ENCODE measurements at regions not wholly inside any gene's neighbourhood (a gene's known extent, or its start where the extent isn't known, plus 50 kb on each side); places are given as distances from the start of the nearest gene placed in this dataset.
"Not testable (repeated sequence)": the region's sequence is repeated elsewhere in the genome, so short reads cannot be mapped to it uniquely, and the experiment has no call there.

DNA sequence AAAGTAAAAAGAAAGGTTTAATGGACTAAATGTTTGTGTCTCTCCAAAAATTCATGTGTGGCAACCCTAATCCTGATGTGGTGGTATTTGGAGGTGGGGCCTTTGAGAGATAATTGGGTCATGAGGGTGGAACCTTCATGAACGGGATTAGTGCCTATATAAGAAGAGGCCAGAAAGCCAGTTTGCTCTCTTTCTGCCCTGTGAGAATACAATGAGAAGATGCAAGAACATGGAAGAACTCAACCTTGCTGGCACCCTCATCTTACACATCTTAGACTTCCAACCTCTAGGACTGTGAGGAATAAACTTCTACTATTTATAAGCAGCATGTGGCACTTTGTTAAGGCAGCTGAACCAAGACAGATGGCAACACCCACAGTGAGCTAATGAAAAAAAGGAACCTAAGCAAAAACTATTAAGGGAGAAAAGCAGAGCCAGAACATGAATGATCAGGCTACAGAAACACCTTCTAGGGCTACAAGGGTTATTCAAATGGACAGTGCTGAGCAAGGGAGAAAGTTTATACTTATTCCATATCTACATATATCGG, 159.5 kb downstream of the PLK2 start:
- no peak for DNase-seq (ENCODE audit: low spot score)

DNA sequence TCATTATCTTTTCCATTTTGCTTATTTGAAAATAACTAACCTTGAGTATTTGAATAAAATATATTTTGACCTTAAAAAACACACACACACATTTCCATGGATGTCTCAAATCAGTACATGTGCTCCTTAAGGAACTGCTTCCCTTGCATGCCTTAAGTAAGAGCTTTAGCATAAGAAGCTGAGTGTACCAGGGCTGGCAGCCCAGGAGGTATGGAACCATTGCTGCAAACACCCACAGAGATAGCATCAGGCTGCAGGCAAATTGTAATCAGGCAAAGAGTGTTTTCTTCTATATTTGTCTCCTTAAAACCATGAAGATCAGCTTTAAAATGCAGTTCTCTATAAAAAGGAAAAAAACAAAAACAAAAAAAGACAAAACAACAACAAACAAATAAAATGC, 160.6 kb downstream of the PLK2 start:
- no peak for DNase-seq (ENCODE audit: low spot score)

DNA sequence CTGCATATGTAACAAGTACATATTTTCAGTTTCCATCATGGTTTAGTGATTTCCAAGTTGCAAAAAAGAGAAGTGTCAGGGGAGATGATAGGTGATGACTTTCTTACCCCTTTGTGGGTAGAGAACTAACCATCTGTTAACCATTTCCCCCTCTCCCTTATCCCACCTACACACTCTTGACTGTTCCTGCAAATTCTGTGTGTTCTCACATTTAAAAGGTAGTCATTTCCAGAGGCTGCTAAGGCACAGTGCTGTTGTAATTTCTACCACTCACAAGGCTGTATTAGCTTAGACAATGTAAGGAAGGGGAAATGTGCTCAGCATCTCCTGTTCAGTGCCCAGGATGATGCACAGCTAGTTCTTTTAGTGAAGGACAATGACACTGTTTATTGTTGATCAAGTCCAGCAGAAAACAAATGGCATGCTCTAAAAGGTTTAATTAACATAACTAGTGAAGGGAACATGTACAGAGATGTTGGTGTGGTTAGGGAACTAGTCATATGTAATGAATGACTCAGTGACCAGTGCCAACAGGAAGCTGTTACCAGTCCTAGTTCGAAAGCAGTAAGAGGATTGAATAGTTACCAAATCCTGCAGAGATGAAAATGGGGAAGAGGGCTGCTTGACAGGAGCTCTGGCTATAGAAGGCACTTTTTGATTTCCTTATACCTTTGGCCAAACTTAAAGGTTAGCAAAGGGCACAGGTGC, 165.1 kb downstream of the PLK2 start:
- DNase-seq (ENCODE audit: low spot score) = no peak

DNA sequence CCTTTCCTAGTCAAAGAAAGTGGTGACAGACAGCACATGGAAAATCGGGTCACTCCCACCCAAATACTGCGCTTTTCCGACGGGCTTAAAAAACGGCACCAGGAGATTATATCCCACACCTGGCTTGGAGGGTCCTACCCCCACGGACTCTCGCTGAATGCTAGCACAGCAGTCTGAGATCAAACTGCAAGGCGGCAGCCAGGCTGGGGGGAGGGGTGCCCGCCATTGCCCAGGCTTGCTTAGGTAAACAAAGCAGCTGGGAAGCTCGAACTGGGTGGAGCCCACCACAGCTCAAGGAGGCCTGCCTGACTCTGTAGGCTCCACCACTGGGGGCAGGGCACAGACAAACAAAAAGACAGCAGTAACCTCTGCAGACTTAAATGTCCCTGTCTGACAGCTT, 171.6 kb downstream of the PLK2 start:
- not testable (repeated sequence) for DNase-seq (ENCODE audit: low spot score)

DNA sequence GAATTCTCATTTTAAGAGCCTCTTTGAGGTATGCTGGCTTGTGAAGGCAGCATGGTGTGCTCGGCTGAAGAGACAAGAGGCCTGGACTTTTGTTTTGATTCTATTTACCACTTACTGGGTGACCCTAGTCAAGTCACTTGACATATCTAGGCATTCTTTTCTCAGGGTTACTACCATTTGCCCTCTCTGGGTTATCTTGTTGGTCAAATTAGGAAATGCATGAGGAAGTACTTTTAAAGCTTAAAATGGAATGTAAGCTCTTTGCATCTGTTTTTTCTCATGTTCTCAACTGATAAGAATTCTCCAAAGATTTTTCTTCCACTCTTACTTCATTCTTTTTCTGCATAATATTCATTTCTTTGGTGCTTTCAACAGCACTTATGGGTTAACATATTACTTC, 173.1 kb downstream of the PLK2 start:
- no peak for DNase-seq (ENCODE audit: low spot score)

DNA sequence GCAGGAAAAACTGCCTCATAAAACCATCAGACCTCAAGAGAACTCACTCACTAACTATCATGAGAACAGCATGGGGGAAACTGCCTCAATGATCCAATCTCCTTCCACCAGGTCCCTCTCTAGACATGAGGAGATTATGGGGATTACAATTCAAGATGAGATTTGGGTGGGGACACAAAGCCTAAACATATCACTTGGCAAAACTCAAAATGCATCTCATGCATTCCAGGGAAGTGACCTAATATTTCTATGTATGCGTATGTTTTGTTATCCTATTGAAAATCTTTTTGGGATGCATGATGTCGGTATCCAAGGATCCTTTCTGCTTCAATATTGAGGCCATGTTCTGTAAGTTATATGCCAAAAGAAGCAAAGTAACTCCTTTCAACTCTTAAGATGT, 174.0 kb downstream of the PLK2 start:
- DNase-seq (ENCODE audit: low spot score) = no peak

DNA sequence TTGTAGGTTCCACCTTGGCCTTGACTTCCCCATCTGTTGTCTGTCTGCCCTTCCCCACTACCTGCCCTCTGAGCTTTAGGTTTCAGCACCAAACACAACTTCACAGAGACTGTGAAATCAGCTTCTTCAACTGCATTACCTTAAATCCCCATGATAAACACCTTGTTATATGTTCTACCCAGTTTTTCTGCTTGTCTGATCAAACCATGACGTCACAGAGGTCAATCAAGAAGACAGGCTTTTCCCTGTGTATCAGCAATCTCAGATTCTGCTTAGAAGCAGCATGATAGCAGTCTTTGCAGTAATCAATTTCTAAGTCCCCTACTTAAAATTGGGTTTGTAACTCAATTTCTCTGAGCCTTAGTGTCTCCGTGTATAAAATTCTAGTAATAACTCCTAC, 175.0 kb downstream of the PLK2 start:
- DNase-seq (ENCODE audit: low spot score) = no peak

DNA sequence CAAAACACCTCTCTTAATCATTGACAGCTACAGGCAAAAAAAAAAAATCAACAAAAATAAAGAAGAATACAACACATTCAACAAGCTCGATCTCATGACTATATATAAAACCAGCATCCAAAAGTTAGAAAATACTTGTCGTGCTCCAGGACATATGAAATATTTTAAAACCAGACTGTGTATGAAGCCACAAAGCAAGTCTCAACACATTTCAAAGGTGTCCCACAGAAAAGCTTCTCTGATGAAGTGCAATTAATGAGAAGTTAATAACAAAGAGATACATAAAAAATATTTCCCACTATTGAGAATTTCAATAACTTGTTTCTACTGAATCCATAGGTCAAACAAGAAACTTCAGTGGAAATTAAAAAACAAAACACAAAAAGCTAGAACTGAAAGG, 178.7 kb downstream of the PLK2 start:
- DNase-seq (ENCODE audit: low spot score) = no peak

DNA sequence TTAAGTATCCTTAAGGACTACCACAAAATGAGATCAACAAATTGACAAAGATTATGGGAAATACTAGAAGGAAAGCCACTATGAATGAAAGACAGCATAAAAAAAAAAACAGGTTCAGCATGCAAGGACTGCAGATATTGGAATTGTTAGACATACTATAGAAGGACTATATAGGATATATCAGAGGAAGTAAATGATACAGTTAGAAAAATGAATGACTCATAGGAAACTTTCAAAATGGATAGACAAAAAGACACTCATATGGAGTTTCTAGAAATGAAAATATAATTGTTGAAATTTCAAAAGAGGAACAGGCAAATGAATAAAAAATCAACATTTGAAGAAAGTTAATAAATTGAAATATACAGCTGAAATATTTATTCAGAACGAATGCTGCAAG, 180.6 kb downstream of the PLK2 start:
- no peak for DNase-seq (ENCODE audit: low spot score)

DNA sequence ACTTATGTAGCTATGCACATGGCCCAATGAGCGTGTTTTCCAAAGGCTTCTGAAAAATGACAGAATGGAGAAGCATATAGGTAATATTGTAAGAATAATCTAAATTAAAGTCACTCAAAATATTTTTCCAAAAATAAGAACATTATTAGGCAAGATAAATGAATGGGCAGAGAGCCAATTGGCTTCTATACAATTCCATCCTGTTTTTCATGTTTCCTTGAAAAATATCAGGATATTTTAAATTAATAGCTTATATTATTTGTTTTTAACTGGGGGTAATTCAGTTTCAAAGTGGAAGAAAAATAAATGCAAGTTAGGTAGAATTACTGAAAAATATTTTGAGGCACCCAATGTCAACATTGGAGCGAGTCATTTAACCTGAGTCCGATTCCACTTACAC, 183.5 kb downstream of the PLK2 start:
- DNase-seq (ENCODE audit: low spot score) = no peak

DNA sequence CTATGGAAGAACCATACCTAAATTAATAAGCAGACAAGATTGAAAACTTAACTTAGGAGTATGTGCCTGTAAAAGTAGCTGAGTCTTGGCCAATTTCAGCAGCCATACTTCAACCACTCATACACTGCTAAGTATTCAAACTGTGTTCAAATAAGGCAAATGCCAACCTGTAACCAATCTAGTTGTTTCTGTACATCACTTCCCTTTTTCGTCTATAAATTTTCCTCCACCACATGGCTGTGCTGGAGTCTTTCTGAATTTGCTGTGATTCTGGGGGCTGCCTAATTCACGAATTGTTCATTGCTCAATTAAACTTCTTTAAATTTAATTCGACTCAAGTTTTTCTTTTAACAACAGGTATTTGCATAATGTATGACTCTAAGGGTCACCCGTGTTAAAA, 184.4 kb downstream of the PLK2 start:
- DNase-seq (ENCODE audit: low spot score) = no peak

DNA sequence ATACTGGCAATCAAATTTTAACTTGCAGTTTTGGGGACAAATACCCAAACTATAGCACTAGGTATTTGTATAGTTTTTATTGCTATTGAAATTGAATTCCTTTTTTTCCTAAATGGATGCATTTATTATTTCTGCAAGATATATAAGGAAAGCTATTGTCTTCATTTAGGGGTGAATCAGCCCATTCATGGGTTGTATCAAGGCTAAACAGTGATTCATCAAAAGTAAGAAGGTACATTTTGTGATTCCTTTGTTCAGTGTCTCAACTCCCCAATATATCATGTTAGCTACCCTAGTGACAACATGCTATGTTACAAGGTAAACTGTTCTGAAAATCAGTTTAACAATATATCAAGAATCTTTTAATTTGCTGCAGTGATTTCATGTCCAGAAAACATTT, 185.7 kb downstream of the PLK2 start:
- DNase-seq (ENCODE audit: low spot score) = no peak

DNA sequence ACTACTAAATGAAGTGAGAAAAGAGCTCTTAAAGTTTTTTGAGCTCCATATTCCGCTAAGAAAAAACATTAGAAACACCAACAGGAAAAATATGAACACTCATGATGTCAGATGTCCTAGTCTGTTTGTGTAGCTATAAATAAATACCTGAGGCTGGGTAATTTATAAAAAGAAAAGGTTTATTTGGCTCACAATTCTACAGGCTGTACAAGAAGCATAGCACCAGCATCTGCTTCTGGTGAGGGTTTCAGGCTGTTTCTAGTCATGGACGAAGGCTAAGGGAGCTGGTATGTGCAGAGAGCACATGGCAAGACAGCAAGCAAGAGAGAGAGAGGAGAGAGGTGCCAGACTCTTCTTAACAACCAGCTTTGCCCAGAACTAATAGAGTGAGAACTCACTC, 186.2 kb downstream of the PLK2 start:
- DNase-seq (ENCODE audit: low spot score) = no peak

DNA sequence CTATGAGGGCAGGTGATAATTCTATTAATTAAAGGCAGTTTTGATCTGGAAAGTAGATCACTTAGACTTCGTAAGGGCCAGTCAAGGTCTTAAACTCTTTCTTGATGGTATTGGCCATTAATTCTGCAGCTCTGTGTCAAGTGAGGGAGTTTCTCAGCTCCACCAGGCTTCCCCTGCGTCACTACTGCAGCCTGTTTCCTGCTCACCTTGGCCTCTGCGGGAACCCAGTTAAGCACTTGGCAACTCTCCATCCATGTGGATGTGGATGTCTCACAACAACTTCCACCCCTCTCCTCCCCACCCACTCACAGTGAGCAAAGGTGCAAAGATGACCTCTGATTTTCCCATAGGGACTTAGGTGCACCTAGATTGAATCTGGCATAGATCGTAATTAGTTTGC, 191.6 kb downstream of the PLK2 start:
- DNase-seq (ENCODE audit: low spot score) = no peak

DNA sequence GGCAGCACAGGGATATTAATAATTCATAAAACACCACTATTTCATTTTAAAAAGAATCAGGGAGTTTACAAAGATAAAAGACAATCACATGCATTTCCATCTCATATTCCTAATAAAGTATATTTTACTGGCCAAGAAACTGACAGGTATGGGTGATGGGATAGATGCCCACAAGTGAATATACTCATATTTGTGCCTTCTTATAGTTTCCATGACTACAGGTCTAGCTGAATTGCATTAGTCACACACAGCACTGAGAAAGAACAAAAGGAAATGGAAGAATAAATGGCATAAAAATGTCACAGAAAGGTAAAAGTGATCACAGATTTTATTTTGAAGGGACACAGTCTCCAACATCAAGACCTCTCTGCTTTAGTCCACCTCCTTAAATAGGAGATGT, 193.5 kb downstream of the PLK2 start:
- DNase-seq (ENCODE audit: low spot score) = no peak

DNA sequence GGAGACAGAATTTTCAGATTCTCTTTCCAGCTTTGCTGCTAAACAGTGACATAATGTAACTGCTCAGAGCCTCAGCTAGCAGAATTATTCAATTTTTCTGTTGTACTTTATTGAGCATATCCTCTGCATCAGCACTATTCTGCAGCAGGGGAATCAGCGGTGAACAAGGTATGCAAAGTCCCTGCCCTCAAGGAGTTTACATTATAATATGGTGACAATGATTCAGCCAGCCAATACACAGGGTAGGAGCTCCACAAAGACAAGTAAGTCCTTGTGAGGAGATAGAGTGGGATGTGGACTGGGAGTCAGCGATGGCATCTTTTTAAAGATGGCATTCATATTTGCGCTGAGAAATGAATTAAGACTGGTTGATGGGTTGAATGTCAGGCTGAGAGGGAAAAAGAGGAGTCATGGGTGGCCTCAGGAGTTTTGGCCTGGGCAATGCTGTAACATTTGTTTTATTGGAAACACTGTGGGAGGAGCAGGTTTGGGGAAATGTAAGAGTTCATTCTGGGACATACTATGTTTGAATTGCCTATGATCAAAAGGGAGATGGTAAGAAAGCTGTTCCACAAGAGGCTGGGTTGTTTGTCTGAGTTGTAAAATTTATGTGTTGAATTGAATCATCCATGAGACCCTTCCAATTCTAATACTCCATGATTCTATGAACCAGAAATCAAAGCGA, 194.5 kb downstream of the PLK2 start:
- DNase-seq (ENCODE audit: low spot score) = no peak

DNA sequence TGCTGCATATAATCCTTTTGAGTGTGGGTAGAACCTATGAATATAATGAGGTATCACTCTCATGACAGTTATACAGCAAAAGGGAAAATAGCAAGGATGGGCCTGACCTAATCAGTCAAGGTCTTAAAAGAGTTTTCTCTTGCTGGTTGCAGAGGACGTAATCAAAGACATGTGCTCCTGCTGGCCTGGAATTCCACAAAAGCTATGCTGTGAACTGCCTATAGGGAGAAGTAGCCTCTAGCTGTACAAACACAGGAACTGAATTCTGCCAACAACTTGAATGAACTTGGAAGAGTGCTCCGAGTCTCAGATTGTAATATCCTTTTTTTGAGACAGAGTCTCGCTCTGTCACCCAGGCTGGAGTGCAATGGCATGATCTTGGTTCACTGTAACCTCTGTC, 195.6 kb downstream of the PLK2 start:
- DNase-seq (ENCODE audit: low spot score) = no peak

DNA sequence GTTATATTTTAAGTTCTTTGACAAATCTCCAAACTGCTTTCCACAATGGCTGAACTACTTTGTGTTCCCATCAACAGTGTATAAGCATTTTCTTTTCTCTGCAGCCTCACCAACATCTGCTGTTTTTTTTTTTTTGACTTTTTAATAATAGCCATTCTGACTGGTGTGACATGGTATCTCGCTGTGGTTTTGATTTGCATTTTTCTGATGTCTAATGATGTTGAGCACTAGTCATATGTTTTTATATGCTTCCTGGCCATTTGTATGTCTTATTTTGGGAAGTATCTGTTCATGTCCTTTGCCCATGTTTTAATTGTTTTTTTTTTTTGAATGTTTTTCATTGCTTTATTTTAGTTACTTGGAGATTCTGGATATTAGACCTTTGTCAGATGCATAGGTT, 196.6 kb downstream of the PLK2 start:
- DNase-seq (ENCODE audit: low spot score) = no peak

DNA sequence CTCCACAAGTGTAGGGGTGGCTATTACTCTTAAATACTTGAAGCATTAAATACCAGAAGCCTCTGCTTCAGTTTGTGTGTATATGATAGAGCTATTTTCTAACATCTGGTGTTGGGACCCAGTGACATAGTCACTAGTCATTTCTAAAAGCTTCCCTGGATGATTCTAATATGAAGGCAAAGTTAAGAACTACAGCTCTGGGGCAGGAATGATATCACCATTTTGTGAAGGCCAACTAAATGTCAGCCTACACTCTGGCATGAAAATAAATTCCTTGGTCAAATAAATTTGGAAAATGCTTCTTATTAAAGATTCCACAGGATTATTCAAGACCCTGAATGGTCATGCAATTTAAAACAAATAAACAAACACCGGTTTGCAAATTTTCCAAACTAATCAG, 197.7 kb downstream of the PLK2 start:
- no peak for DNase-seq (ENCODE audit: low spot score)

DNA sequence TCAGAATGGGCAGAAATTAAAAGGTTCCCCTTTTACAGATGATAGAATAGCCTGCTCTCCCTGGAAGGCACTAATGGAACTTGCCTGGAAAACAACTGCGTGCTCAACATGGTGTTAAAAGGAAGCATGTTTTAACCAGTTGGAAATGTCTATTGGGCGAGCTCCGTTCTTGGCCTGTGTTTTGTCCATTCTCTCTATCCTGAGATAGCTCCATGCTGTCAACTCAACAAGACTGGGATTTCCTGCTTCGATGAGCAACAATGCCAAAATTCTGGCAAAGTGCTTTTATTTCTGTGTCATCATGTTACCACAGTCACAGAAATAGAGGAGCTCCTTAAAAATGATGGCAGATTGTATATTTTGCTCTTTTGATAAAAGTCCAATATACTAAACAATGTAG, 198.3 kb downstream of the PLK2 start:
- DNase-seq (ENCODE audit: low spot score) = no peak

DNA sequence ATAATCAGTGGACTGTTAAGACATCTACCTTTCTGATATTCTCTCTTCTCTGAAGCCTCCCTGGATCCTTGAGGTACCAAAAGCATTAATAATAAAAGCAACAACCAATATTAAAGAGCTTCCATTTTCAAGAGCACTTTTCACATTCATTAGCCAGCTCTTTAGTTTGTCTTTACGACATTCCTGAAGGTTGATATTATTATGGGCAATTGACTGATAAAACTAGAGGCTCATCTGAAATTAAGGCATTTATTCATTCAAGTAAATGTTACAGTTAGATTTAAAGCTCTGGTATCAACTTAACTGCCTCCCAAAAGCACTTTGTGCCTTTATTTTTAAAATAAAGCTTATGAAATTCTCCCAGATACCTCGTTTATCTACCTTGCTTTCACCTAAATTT, 199.6 kb downstream of the PLK2 start:
- DNase-seq (ENCODE audit: low spot score) = no peak

DNA sequence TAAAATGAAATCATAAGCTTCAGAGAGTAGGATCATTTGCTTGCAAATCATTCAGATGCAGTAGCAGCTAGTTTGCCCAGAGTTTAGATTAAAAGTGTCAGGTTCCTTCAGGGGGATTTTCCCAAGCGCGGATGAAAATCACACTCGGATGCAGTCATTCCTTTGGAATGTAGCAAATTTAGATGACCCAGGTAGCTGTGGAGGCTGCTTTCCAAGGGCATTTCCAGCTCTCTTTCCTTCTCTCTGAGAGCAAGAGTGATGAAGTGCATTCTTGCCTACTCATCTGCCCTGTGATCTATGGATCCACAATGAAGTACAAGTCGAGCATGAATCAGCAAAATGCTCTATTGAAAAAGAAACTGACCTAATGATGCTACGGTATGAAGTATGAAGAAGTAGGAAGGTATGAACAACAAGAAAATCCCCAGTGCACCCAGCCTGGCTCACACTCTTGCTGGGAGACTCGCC, 200.2 kb downstream of the PLK2 start:
- no peak for DNase-seq (ENCODE audit: low spot score)

DNA sequence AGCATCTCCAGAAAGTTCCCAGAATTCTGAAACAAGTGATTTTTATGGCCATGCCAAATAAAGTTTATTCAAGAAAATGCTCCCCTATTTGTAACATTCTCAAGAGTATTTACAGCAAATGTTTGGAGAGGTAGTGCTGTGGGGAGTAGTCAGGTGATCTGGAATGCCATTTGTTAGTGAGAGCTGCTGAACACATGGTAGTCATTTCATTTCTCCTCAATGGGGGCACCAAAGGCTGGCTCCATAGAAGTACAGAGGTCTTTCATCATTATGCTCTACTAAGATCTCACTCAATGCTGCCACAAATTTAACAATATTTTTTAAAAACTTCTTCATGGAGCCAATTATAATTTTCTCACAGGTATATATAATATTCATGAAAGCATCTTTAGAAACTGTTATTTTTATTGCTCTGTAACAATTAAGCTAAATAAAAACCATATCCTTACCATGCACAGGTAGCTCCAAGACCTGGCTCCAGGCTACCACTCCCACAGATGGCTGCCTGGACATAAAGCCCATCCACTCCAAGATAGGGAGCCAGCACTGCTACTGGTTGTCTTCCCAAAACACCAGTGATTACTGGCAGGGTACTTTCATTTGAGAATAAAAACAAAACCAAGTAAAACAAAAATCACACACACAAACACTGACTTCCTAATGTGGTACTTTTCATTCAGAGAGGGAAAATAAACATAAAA, 200.8 kb downstream of the PLK2 start:
- DNase-seq (ENCODE audit: low spot score) = no peak
